H1 (cell line): ENCODE measurements at regions not wholly inside any gene's neighbourhood (a gene's known extent, or its start where the extent isn't known, plus 50 kb on each side); places are given as distances from the start of the nearest gene placed in this dataset.
"Not testable (repeated sequence)": the region's sequence is repeated elsewhere in the genome, so short reads cannot be mapped to it uniquely, and the experiment has no call there.

Experiments
- CTCF ChIA-PET: fragments of 300-600 bp; sonication (Branson Sonifier 250); formaldehyde crosslinking; loops from one replicate; lab custom pipeline; 2021; ENCODE audit not compliant: partially characterized antibody; lab: Charles Lee
- POLR2A ChIA-PET: fragments of 300-600 bp; sonication (Branson Sonifier 250); formaldehyde crosslinking; loops from one replicate; lab custom pipeline; 2021; ENCODE audit warnings: inconsistent platforms; ENCODE audit not compliant: partially characterized antibody; lab: Charles Lee
- DNase-seq, 2 experiments: peaks; one replicate each; pipeline versions ENCODE4 v3.0.0 to v3.0.0-alpha.2; 2010 to 2022; ENCODE audit warnings: low spot score in 2 of 2, low read depth in 1 of 2, mixed read lengths in 1 of 2
- FAIRE-seq: peaks from 2 replicates; lab custom pipeline; 2011; peaks lifted over from hg19 to GRCh38; lab: Jason Lieb, UNC
- H2AFZ ChIP-seq: 2 replicates; pipeline ENCODE4 v1.8.1; 2012; ENCODE audit warnings: low read length, inconsistent platforms
- H2AK5ac ChIP-seq: 2 replicates; pipeline ENCODE4 v1.6.1; 2013; ENCODE audit warnings: low read depth, low read length
- H2BK120ac ChIP-seq: replicated peaks from 2 replicates; pipeline ENCODE3; 2013; ENCODE audit warnings: low read depth, low read length, inconsistent platforms
- H2BK12ac ChIP-seq: 2 replicates; pipeline ENCODE4 v1.6.1; 2013; ENCODE audit warnings: low read depth, low read length
- H2BK15ac ChIP-seq: 2 replicates; pipeline ENCODE4 v1.6.1; 2013; ENCODE audit warnings: low read length
- H2BK20ac ChIP-seq: 2 replicates; pipeline ENCODE4 v1.6.1; 2013; ENCODE audit warnings: low read length
- H2BK5ac ChIP-seq: 2 replicates; pipeline ENCODE4 v1.6.1; 2013; ENCODE audit warnings: low read depth, low read length
- H3K14ac ChIP-seq: 2 replicates; pipeline ENCODE4 v1.6.1; 2013; ENCODE audit warnings: inconsistent platforms; ENCODE audit not compliant: insufficient read length
- H3K18ac ChIP-seq: 2 replicates; pipeline ENCODE4 v1.6.1; 2013; ENCODE audit warnings: low read length; ENCODE audit errors: extremely low read depth
- H3K23ac ChIP-seq: 2 replicates; pipeline ENCODE4 v1.6.1; 2013; ENCODE audit warnings: inconsistent platforms; ENCODE audit not compliant: insufficient read length
- H3K23me2 ChIP-seq: 2 replicates; pipeline ENCODE4 v1.6.1; 2013; ENCODE audit warnings: low read depth, low read length
- H3K27ac ChIP-seq: 2 replicates; pipeline ENCODE4 v1.6.1; 2011; ENCODE audit warnings: low read depth, low read length, inconsistent platforms
- H3K27me3 ChIP-seq, 4 experiments: replicated peaks in 1 of 4; 1 replicate in 1 of 4; 2 replicates in 3 of 4; pipeline versions ENCODE4 v1.6.1 to v1.8.1; 2011 to 2013; ENCODE audit warnings: low read length in 3 of 4, mild to moderate bottlenecking in 3 of 4, inconsistent platforms in 2 of 4, mixed read lengths in 2 of 4, moderate library complexity in 1 of 4; ENCODE audit not compliant: control insufficient read depth in 3 of 4, insufficient read depth in 3 of 4; ENCODE audit errors: extremely low read depth in 1 of 4
- H3K36me3 ChIP-seq, 4 experiments: 2 replicates each; pipeline versions ENCODE4 v1.6.1 to v1.8.1; 2011 to 2013; ENCODE audit warnings: mild to moderate bottlenecking in 4 of 4, low read length in 3 of 4, moderate library complexity in 2 of 4, control low read depth in 1 of 4, inconsistent platforms in 1 of 4; ENCODE audit not compliant: insufficient read depth in 4 of 4, control insufficient read depth in 2 of 4
- H3K4ac ChIP-seq: replicated peaks from 2 replicates; pipeline ENCODE3; 2013; ENCODE audit warnings: low read length, low read depth, mixed read lengths, inconsistent platforms; ENCODE audit not compliant: insufficient read length
- H3K4me1 ChIP-seq, 4 experiments: replicated peaks in 1 of 4; 1 replicate in 1 of 4; 2 replicates in 3 of 4; pipeline versions ENCODE4 v1.6.1 to v1.8.1; 2011 to 2013; ENCODE audit warnings: low read length in 3 of 4, inconsistent platforms in 2 of 4, mixed read lengths in 1 of 4; ENCODE audit not compliant: insufficient read depth in 4 of 4, control insufficient read depth in 3 of 4
- H3K4me2 ChIP-seq, 2 experiments: 2 replicates each; pipeline versions ENCODE4 v1.6.1 to v1.8.1; 2011 to 2013; ENCODE audit warnings: low read depth in 2 of 2, low read length in 2 of 2, control low read depth in 1 of 2, inconsistent platforms in 1 of 2, mild to moderate bottlenecking in 1 of 2; ENCODE audit not compliant: insufficient read depth in 1 of 2
- H3K4me3 ChIP-seq, 4 experiments: fragments of 200-600, 300-600 bp in 1 of 4; sonication (generic), shearing (Covaris generic), sonication (Bioruptor Twin) in 1 of 4; 2 replicates each; pipeline versions ENCODE4 v1.5.1 to v1.8.1; 2011 to 2016; ENCODE audit warnings: low read length in 4 of 4, low read depth in 3 of 4, control low read depth in 2 of 4, inconsistent platforms in 2 of 4, mild to moderate bottlenecking in 2 of 4, mixed read lengths in 1 of 4, moderate library complexity in 1 of 4; ENCODE audit not compliant: insufficient read depth in 2 of 4; ENCODE audit errors: extremely low read depth in 1 of 4
- H3K56ac ChIP-seq: replicated peaks from 2 replicates; pipeline ENCODE3; 2013; ENCODE audit warnings: low read depth, mild to moderate bottlenecking, mixed read lengths, low read length, inconsistent platforms; ENCODE audit not compliant: insufficient read length
- H3K79me1 ChIP-seq: 2 replicates; pipeline ENCODE4 v1.6.1; 2013; ENCODE audit warnings: low read depth, low read length, control low read depth
- H3K79me2 ChIP-seq, 2 experiments: 2 replicates each; pipeline versions ENCODE4 v1.6.1 to v1.8.1; 2012 to 2013; ENCODE audit warnings: low read length in 2 of 2, mild to moderate bottlenecking in 2 of 2, inconsistent platforms in 1 of 2; ENCODE audit not compliant: insufficient read depth in 2 of 2, control insufficient read depth in 1 of 2
- H3K9ac ChIP-seq, 4 experiments: replicated peaks in 1 of 4; 1 replicate in 1 of 4; 2 replicates in 3 of 4; pipeline versions ENCODE4 v1.6.1 to v1.8.1; 2011 to 2013; ENCODE audit warnings: low read depth in 3 of 4, low read length in 3 of 4, control low read depth in 2 of 4, mild to moderate bottlenecking in 2 of 4, moderate library complexity in 2 of 4, inconsistent platforms in 1 of 4; ENCODE audit errors: extremely low read depth in 1 of 4
- H3K9me3 ChIP-seq, 2 experiments: 2 replicates each; pipeline versions ENCODE4 v1.6.1 to v1.8.1; 2012 to 2013; ENCODE audit warnings: mild to moderate bottlenecking in 2 of 2, moderate library complexity in 2 of 2, control low read depth in 1 of 2, inconsistent platforms in 1 of 2, low read depth in 1 of 2, low read length in 1 of 2, mixed read lengths in 1 of 2; ENCODE audit not compliant: insufficient read depth in 2 of 2
- H4K20me1 ChIP-seq, 2 experiments: replicated peaks in 1 of 2; 2 replicates each; pipeline versions ENCODE3 to v1.8.1; 2011 to 2013; ENCODE audit warnings: inconsistent platforms in 2 of 2, low read length in 2 of 2, mild to moderate bottlenecking in 1 of 2; ENCODE audit not compliant: insufficient read depth in 2 of 2, control insufficient read depth in 1 of 2
- H4K5ac ChIP-seq: 2 replicates; pipeline ENCODE4 v1.6.1; 2013; ENCODE audit warnings: low read length, low read depth, mixed read lengths, inconsistent platforms; ENCODE audit not compliant: insufficient read length
- H4K8ac ChIP-seq: 2 replicates; pipeline ENCODE4 v1.8.0; 2013; ENCODE audit warnings: mild to moderate bottlenecking, moderate library complexity, low read length, inconsistent platforms; ENCODE audit not compliant: insufficient read depth; ENCODE audit errors: extremely low read depth
- H4K91ac ChIP-seq: replicated peaks from 2 replicates; pipeline ENCODE3; 2013; ENCODE audit warnings: low read length, mixed read lengths, inconsistent platforms; ENCODE audit not compliant: insufficient read length
- WGBS, 2 experiments: shearing (Covaris generic) in 1 of 2; methylation state at CpG; one replicate each; pipeline versions ENCODE4 v1.1.6 to v1.1.7; 2013 to 2015; ENCODE audit warnings: low lambda C conversion rate in 2 of 2, mixed read lengths in 2 of 2, inconsistent platforms in 1 of 2, low coverage in 1 of 2, missing lambda C conversion rate in 1 of 2; ENCODE audit not compliant: insufficient replicate concordance in 2 of 2, insufficient coverage in 1 of 2, insufficient read length in 1 of 2; ENCODE audit errors: extremely low coverage in 1 of 2, missing lambda C conversion rate in 1 of 2; 5-methylcytosine and 5-hydroxymethylcytosine counted together

DNA sequence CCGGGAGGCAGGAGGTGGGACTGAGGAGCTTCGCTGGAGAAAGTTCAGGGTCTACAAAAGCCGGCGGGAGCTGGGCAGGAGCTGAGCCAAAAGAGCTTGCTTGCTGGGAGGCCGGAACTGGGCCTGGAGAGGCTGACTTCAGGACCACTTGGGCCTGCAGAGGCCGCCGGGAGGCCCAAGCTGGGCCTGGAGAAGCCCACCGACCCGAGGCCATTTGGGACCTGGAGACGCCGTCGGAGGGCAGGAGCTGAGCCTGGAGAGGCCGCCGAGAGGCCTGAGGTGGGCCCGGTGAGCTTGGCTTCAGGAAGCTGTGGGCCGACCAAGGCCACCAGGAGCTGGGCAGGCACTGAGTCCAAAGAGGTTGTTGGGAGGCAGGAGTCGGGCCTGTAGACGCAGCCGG is 318.3 kb downstream of the ZNF479 start:
- DNase-seq, H3K36me3 ChIP-seq, H3K9ac ChIP-seq, H2AK5ac ChIP-seq, H4K91ac ChIP-seq, CTCF ChIA-PET, H3K79me2 ChIP-seq, H3K4me3 ChIP-seq, H3K4ac ChIP-seq, H3K79me1 ChIP-seq, H3K4me2 ChIP-seq, H2BK12ac ChIP-seq, H3K27me3 ChIP-seq, H3K23ac ChIP-seq, H2BK15ac ChIP-seq, H2BK20ac ChIP-seq, H2BK120ac ChIP-seq, H4K20me1 ChIP-seq, H3K18ac ChIP-seq, H4K5ac ChIP-seq, H3K56ac ChIP-seq, POLR2A ChIA-PET, FAIRE-seq, H3K27ac ChIP-seq, H2AFZ ChIP-seq, H4K8ac ChIP-seq, H3K23me2 ChIP-seq, H3K14ac ChIP-seq, H2BK5ac ChIP-seq, H3K4me1 ChIP-seq: not testable (repeated sequence)
- WGBS, 2 experiments, result 98% methylated on average over 7 of the region's 19 CpGs; no CpG with 5 or more reads in 1 of the 2 experiments
- H3K9me3 ChIP-seq, result peaks cover 11 to 67% of the 10 kb centered on the region in 2 experiments; a peak in 3 of 4 replicates

DNA sequence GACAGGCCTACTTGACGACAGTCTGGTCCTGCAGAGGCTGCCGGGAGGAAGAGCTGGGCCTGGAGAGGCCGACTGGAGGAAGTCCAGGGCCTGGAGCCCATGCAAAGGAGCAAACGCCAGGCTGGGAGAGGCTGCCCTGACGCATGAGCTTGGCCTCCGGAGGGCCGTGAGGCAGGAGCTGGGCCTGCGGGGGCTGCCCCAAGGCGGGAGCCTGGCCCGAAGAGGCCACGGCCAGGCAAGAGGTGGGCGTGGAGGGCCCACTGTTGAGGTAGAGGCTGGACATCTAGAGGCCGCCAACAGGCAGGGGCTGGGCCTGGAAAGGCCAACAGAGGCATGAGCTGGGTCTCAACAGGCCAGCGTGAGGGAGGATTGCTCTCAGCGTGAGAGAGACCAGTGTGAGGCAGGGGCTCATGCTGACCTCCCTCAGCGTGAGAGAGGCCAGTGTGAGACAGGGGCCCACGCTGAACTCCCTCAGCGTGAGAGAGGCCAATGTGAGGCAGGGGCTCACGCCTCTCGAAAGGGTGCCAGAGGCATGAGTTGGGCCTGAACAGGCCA is 320.6 kb downstream of the ZNF479 start:
- H3K27me3 ChIP-seq, H2BK120ac ChIP-seq, H3K18ac ChIP-seq, H4K20me1 ChIP-seq, H3K4me1 ChIP-seq, H3K14ac ChIP-seq, H2AK5ac ChIP-seq, H3K79me1 ChIP-seq, H3K23ac ChIP-seq, H2BK15ac ChIP-seq, H3K79me2 ChIP-seq, H2BK12ac ChIP-seq, H3K9ac ChIP-seq, CTCF ChIA-PET, H3K36me3 ChIP-seq, H2BK5ac ChIP-seq, H3K4ac ChIP-seq, H4K91ac ChIP-seq, POLR2A ChIA-PET, H4K5ac ChIP-seq, H3K56ac ChIP-seq, H3K4me2 ChIP-seq, H2BK20ac ChIP-seq, H4K8ac ChIP-seq, H3K4me3 ChIP-seq, DNase-seq, FAIRE-seq, H3K23me2 ChIP-seq, H2AFZ ChIP-seq, H3K27ac ChIP-seq: not testable (repeated sequence)
- H3K9me3 ChIP-seq, result peaks cover 11 to 64% of the 10 kb centered on the region in 2 experiments; a peak in 3 of 4 replicates
- 91% methylated on average over 14 of the region's 20 CpGs; no CpG with 5 or more reads in 1 of the 2 experiments for WGBS, 2 experiments
